ENCODE measurements at regions not wholly inside any gene's neighbourhood (a gene's known extent, or its start where the extent isn't known, plus 50 kb on each side); places are given as distances from the start of the nearest gene placed in this dataset.
A peak's percentile ranks its signal among the peaks of the same experiment; 100 is the strongest.

DNA sequence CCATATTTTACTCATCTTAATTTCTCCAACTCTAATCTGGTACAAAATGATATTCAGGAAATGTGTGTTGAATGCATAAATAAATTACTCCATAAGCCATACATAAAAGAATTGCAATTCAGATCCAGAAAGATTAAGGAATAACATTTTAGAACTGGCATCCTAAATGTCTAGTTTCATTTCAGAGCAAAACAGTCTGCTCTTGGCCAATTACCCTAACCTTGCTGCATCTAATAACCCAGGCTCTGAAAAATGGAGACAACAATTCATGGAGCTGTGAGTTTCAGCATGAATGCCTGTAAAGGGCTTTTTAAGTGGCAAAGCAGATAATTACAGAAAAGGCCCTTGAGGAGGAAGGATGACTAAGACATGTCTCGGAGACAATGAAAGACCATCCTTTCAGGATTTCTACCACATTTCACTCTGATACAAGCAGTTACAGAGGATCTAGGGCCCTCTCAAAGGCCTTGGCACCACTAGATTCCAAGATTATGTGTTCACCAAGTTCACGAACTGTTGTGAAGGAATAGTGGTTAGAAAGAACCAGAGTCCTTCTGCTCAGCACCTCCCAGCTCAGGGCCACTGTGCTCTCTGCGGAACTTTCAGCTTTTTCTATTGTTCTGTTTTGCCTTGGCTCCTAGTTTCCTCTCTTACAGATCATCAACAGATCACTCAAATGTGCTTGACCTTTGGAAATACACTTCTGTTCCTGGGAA, 157.6 kb upstream of the BLID start:
- DNase-seq (ENCODE audit: low spot score): no peak

DNA sequence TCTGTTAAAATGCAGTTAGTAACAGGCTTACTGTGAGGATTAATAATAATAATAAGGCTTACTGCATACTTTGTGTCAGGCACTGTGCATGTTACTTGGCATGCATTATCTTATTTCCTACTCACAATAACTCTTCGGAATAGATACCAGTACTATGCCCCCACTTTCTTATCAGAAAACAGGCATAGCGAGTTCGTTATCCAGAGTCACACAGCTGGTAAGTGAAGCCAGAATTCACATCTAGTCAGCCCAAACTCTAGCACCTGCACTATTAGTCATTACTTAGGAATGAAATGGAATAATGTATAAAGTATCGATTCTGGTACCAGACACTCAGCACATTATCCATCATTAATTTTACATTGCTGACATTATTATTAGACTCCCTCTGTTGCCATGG, 155.7 kb upstream of the BLID start:
- no peak for DNase-seq (ENCODE audit: low spot score)

DNA sequence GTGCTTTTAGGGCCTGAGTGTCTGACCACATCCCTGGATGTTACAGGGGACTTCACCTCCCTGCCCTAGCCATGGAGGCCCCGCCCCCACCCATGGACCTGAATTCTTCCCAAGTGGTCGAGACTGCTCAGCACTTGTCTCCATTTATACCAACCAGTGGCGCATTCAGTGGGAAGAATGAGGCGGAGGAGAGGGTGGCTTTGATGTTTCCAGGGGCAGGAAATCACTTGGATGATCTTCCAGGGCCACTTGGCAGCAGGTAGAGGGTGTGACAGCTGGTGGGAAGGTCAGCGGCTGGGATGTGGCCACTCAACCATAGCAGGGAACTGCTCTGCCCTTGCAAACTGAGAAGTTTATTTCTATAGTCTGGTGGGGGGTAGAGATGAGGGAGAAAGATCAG, 155.1 kb upstream of the BLID start:
- DNase-seq (ENCODE audit: low spot score): no peak

DNA sequence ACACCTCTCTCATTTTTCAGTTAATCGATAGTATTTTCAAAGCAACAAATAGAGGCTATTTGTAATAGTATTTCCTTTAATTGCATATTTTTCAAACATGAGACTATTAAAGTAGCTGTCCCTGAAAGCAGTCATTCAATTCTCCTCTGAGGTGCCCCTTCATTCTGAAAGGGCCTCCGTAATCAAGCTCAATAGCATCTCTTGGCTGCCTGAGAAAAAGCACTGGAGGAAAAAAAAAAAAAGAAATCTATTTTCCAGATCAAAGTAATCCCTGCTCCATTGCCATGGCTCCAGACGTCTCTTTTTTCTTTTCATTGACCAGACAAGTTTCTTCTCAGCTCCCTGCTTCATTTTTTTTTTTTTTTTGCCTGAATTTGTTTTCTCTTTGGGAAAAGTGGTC, 154.5 kb upstream of the BLID start:
- no peak for DNase-seq (ENCODE audit: low spot score)

DNA sequence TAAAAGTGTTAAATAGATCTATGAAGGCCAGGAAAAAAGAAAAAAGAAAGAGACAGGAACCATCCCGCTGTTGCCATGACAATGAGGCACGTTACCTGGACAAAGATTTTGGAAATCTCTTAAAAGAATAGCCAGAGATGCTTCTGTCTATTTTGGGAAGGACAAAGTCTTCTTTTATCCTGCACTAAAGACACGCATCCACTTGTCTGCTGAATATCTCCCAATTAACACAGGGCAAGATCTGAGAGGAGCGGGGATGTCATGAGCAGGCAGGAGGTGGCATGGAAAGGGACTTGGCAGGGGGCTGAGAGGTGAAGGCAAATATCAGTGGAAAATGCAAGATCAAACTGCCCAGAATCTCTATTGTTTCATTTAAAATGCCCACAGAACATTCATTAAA, 153.8 kb upstream of the BLID start:
- DNase-seq (ENCODE audit: low spot score): no peak

DNA sequence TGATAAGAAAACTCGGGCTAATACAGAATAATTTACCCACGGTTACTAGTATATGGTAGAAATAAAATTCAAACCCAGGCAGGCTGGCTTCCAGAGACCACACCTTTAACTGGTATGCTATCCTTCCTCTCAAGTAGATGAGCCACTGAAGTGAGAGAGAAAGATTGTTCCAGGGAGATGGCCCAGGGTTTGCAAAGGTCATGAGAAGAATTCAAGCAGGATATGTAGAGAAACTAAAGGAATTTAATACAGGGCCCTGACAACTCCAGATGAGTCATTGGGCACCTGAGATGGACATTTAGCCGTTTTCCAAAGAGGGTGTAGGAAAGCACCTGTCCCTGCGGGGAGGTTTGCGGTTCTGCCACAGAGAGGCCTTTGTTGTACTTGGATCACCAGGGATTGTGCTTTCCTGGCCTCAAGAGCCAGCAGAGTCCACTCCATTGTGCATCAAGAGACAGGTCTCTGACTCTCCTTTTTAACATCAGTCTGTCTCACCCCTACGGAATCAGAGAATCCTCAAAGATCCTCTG, 152.7 kb upstream of the BLID start:
- DNase-seq (ENCODE audit: low spot score): no peak

DNA sequence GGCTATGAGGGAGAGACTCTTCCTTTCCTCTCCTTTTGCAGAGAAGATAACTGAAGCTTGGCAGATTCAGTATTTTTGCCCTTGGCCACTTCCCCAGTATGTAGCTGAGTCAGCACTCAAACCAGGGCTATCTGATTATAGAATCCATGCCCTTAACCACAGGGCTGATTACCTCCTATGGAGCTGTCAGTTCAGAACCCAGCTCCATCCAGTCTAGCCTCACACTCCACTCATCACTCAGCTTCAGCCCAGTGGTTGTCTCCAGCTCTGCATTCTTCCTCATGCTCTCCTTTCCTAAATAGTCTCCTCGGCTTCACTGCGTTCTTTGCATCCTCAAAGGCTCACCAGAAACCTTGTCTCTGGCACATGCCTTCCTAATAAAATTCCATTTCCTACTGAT, 151.6 kb upstream of the BLID start:
- DNase-seq (ENCODE audit: low spot score): peak; percentile 74

DNA sequence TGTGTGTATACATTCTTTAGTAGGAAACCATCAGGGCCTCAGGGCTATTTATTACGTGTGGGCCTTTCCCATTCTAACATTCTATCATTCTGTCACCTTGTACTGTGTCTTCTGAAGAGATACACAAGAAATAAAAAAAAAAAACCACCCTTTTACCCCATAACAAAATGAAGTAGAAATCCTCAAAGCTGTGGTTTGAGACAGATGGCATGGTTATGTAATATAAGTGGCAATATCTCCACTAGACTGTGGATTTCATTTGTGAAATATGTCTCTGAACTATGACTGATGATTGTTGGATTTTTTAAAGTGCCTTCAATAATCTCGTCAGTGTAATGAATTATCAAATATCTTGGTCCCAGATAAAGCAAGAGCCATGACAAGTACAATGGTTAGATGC, 150.0 kb upstream of the BLID start:
- DNase-seq (ENCODE audit: low spot score): no peak

DNA sequence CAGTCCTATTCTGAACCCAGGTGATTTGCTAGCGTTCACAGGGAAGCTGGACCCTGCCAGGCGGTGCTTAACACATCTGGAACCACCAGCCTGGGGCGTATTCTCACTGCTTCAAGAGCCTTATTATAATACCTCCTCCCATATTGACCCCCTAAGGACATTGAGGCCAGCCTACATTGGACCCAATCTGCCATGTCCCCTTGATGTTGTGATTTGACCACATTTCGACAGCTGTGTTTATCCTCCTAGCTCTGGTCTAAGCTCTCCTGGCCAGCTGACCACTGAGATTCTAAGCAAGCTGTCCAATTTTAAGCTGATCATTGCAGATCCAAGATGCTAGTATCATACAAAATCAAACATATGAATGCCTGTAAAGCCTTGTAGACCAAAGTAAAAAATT, 148.1 kb upstream of the BLID start:
- DNase-seq (ENCODE audit: low spot score): no peak

DNA sequence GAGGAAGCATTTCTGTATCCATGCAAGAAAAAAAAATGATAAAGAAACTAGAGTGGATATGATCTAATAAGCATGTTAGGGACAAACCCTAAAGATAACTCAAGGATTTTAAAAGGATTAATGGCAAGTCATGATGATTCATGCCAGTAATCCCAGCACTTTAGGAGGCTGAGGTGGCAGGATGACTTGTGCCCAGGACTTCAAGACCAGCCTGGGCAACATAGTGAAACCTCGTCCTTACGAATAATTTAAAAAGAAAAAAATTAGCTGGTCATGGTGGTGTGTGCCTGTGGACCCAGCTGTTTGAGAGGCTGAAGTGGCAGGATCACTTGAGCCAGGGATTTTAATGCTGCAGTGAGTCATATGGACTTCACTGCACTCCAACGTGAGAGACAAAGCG, 145.5 kb upstream of the BLID start:
- DNase-seq (ENCODE audit: low spot score): no peak

DNA sequence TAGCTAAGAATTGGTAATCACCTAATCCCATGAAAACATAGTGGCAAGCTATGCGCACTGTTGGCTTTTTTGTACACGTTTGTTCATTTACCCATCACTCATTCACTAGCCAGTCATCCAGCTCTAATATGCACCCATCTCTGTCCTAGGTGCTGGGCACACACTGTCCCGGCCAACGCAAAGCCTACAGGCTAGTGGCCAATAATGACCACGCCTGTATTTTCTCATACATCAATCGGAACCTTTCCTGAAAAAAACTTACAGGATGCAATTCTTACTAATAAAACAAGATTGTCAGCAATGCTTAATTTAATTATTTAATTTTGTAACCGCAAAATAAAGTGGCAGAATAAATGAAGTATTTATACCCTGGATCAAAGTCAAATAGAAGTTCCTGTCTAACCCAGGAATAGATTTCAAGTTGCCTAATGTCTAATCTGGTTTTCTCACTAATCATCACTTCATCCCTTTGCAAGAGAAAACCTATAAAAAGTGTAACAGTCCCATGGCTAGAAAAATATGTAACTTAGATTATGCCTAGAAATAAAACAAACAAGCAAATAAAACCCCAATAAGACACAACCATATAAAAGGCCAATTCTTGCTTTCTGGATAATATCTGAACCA, 143.3 kb upstream of the BLID start:
- no peak for DNase-seq (ENCODE audit: low spot score)

DNA sequence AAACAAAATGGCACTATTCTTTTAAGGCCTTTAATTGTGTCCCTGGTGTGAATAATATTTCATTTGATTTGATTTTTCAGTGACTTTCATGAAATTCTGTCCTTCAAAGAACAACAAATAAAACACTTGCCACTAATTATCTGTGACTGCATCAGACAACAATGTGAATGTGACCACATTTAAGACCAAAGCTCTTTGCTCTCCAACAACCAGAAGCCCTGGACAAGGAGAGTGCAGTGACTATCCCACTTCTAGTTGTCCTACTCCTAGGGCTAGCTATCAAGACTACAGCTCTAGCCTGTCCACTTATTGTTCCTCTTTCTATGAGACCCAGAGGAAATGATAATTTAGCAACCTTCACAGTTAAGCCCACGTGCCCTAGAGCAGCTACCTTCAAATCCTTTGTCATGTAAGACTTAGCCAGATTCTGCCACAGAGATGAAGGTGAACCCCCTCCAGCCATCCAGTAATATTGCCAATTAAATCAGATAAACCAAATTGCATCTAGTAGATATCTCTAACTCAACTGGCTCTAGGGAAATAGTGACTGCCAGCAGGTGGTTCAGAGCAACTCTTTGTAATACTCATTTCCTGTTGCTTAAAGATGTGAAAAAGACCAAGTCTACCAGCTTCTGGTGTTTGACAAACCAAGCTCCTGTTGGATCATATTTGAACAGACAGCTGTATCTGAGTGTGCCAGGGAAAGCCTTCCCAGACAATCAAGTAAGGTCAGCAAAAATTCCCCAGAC, 142.6 kb upstream of the BLID start:
- peak; percentile 23 for DNase-seq (ENCODE audit: low spot score)

DNA sequence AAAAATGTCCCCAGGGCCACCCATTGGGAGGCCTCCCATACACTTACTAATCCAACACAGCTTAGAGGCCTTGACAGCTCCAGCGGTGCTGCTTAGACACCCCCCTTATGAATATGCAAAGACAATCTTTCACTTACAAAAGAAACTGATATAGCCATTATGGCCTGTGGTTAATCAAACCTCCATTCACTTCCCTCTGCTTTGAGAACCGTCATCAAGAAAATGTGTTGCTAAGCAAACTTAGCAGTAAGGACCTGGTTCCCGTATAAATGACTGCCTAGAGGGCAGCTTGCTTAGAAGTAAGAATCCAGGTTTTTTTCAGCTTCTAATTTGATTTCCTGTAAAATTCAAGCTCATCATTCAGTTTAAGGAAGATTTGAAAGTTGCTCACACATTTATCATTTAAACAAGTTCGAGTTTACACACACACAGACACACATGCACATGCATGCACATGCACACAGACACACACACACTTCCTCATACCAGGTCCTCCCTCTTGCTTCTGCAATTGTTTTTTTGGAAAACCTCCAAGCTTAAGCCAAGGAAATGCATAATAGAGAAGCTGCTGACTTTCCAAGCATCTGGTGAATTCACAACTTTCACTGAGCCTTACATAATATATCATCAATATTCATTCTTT, 137.7 kb upstream of the BLID start:
- no peak for DNase-seq (ENCODE audit: low spot score)

DNA sequence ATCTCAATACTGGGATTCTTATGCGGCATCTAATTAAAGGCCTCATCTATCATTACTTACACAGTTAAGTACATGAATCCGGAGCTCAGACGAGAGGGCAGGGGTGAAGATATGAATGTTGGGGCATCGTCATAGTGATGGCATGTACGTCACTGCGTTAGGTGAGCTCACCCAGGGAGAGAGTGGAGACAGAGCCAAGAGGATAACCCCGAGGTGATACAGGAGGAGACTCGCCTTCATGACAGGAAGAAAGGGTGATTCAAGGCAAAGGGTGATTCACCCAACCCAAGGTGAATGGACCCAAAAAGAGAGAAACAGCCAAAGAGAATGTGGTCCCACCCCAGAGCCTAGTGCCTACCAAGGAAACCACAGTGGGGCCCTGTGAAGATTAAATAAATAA, 132.9 kb upstream of the BLID start:
- no peak for DNase-seq (ENCODE audit: low spot score)

DNA sequence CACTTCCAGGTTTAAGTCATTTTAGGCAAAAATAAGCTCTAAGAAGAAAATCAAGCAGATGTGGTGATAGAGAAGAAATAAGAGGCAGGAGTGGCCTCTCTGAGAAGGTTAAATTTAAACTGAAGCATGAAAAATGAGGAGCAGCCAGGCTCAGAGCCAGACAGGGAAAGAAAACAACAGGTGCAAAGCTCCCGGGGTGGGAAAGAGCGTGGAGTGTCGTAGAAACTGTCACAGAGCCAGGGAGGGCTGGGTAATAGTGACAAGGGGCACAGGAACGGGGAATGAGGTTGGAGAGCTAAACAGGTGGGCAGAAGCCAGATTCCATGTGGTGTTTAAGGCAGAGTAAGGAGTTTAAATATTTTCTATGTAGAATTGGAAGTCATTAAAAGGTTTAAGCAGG, 132.1 kb upstream of the BLID start:
- no peak for DNase-seq (ENCODE audit: low spot score)

DNA sequence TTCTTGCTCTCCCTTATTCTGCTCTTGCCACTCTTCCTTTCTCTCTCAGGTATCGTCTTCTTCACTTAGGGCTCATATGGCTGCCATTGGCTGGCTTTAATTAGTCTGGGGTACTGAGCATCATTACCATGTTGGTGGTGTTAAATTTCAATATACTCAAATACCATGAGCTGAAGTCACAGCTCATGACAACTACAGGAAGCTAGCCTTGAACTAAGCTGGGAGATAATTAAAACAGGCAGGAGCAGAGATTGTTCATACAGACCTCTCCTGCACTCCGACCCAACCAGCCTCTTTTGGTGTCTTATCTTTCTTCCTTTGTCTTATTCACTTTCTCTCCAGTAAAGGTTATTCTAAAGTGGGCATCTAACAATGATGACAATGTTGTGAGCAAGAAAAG, 130.9 kb upstream of the BLID start:
- peak; percentile 30 for DNase-seq (ENCODE audit: low spot score)

DNA sequence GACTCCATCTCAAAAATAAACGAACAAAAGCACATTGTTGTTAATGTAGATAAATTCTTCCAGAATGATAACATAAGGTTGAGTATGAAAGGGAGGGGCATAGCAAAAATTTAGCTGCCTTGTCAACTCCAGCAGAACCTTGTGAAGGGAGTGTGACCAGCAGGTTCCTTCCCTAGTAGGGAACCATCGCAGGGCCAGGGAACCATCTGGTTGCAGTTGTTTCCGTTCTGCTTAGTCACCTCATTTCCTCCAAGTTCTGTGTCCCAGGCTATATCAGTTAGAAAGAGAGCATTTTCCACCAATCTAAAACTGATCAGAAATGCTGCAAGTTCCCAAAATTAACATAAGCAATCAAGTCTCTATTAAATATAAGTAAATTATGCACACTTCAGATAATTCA, 126.7 kb upstream of the BLID start:
- peak; percentile 22 for DNase-seq (ENCODE audit: low spot score)

DNA sequence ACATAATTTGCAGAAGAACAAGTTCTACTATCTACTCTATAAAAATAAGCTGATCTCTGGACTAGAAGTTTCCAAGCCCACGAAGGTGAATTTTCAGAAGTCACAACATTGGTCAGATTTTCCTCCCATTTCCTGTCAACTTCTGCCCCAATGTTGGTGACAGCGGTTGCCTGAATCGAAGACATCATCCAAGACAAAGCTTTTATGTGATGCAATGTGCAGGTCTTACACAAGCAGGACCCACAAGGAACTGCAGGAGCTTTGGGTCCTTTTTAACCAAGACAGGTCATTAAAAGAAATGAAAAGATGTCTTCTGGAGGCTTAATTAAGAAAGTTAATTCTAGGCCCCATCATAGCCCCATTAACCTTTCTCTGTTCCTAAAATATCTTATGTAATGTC, 125.6 kb upstream of the BLID start:
- no peak for DNase-seq (ENCODE audit: low spot score)

DNA sequence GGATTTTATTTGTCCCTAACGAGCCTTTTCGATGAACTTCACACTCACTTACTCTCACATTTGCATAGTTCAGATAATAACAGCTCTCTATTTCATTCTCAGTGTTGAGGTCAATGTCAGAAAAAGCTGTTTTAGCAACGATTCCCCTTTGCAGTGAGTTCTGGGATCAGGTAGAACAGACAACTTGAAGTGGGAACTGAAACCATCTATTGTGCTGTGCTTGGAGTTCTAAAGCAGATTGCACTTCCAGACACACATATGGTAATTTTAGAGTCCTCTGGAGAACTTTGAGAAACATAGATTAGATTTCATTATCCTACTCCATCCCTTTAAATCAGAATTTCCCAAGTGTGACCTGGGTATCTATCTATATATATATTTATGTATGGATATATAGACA, 124.6 kb upstream of the BLID start:
- DNase-seq (ENCODE audit: low spot score): no peak

DNA sequence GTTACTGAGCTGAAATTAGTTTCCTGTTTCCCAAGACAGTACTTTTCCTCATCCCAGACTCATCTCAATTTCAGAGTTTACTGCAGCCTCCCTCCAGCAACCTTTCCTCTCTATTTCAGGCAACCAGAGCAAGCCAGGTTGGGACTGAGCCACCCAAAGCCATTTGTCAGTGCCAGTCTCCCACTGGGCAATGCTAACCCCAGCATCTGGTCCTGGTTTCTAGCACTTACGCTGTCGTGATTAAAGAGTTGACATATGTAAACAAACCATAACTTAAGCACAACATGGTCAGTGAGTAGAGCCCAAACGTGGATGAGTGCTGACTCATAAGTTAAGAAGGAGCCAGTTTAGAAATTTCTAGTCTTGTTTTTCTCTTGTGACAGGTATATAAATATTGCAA, 119.6 kb upstream of the BLID start:
- DNase-seq (ENCODE audit: low spot score): peak; percentile 70

DNA sequence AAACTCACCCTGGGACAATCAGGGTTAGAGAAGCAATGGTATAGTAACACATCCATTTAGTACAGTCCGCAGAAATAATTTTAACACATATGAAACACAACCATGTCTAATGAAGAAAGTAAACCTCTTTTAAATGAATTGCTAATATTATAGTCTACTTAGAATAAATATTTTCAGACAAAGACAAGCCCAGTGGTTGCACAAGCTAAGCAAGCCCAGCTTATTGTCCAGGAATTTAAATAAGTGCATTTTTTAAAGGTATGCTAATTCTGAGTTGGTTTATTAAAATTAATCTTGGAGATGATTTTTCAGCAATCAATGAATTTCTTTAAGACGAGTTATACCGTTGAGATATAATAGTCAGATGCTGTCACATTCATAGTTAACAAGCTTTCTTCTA, 118.8 kb upstream of the BLID start:
- DNase-seq (ENCODE audit: low spot score): no peak

DNA sequence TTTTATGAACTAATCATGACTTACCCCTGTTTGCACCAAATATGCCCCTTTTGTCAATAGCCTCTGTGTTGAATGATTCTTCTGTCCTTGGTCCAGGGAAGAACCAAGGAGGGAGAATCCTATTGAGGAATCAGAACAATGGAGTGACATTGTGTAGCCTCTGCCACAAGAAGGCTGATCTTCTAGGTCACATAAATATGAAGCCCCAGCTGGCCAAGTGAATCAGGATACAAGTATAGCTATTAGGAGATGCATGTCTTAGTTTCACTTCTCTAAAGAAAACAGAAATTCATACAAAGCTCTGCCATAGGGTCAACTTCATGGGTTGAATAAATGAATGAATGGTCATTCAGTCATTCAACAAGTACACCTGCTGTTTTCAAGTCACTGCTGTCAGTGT, 118.2 kb upstream of the BLID start:
- no peak for DNase-seq (ENCODE audit: low spot score)

DNA sequence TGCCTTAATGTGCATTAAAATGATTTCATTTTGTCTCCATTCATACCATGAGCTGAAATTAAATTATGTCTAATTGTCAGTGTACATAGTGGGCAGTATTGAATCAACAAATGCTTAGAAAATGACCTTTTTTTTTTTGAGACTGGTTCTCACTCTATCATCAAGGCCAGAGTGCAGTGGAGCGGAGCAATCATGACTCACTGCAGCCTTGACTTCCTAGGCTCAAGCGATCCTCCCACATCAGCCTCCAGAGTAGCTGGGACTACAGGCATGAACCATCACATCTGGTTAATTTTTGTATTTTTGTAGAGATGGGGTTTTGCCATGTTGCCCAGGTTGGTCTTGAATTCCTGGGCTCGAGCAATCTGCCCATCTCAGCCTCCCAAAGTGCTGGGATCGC, 117.0 kb upstream of the BLID start:
- DNase-seq (ENCODE audit: low spot score): no peak

All from AG20443 (cell line).